Upper lobe of left lung (tissue), 6 donors: ENCODE measurements at regions not wholly inside any gene's neighbourhood (a gene's known extent, or its start where the extent isn't known, plus 50 kb on each side); places are given as distances from the start of the nearest gene placed in this dataset.

ENCODE experiments used
- ATAC-seq, 2 donors: fragments of 200-7000 bp; cut with Tn5 transposase; one replicate each; pipeline ENCODE4 v1.9.1; 2022; ENCODE audit warnings: mild to moderate bottlenecking in 2 of 2, moderate library complexity in 2 of 2; ENCODE audit not compliant: low FRiP score in 2 of 2
- DNase-seq, 2 donors: peaks; one replicate each; pipeline ENCODE4 v3.0.0-alpha.2; 2019 to 2020
- H3K27ac ChIP-seq, 4 donors: fragments of 200-600 bp; sonication (generic); one replicate each; pipeline ENCODE4 v1.5.1; 2016 to 2019
- H3K27me3 ChIP-seq, 4 donors: fragments of 200-600 bp; sonication (generic); one replicate each; pipeline ENCODE4 v1.5.1; 2017 to 2019
- H3K36me3 ChIP-seq, 4 donors: fragments of 200-600 bp; sonication (generic); one replicate each; pipeline ENCODE4 v1.5.1; 2016 to 2019
- H3K4me1 ChIP-seq, 4 donors: fragments of 200-600 bp; sonication (generic); one replicate each; pipeline ENCODE4 v1.5.1; 2018 to 2019
- H3K4me3 ChIP-seq, 4 donors: fragments of 200-600 bp; sonication (generic); one replicate each; pipeline ENCODE4 v1.5.1; 2017 to 2019; ENCODE audit warnings: mild to moderate bottlenecking in 2 of 4, moderate library complexity in 1 of 4
- H3K9me3 ChIP-seq, 4 donors: fragments of 200-600 bp; sonication (generic); one replicate each; pipeline ENCODE4 v1.5.1; 2018 to 2019
- EP300 ChIP-seq, 4 donors: sonication (generic); formaldehyde crosslinking; IDR thresholded peaks; one replicate each; pipeline ENCODE4 v1.5.1; 2017; ENCODE audit warnings: antibody characterized with exemption in 4 of 4, control low read depth in 2 of 4
- POLR2A ChIP-seq, 4 donors: fragments of 450-650 bp; IDR thresholded peaks; one replicate each; pipeline ENCODE4 v1.5.1; 2016 to 2017; ENCODE audit warnings: antibody characterized with exemption in 4 of 4, mild to moderate bottlenecking in 2 of 4
- POLR2AphosphoS5 ChIP-seq, 2 donors: sonication (generic); formaldehyde crosslinking; IDR thresholded peaks; one replicate each; pipeline ENCODE4 v1.5.1; 2017; ENCODE audit warnings: antibody characterized with exemption in 2 of 2
- WGBS, 2 donors: methylation state at CpG; one replicate each; pipeline ENCODE4 v1.1.5; 2017 to 2018; 5-methylcytosine and 5-hydroxymethylcytosine counted together
- TF ChIP-seq, protein P1 (sequence below), 6 experiments: fragments of 450-650 bp in 4 of 6; fragments of 200-600 bp in 2 of 6; sonication (generic) in 2 of 6; IDR thresholded peaks; one replicate each; pipeline ENCODE4 v1.5.1; 2016 to 2019; ENCODE audit warnings: antibody characterized with exemption in 6 of 6
- donor health status: DM: no; HTN: no; CAD: no; lungs with moderate emphysema.
- donor health status: DM: no; HTN: yes; CAD: no; lungs with severe emphysema.

DNA sequence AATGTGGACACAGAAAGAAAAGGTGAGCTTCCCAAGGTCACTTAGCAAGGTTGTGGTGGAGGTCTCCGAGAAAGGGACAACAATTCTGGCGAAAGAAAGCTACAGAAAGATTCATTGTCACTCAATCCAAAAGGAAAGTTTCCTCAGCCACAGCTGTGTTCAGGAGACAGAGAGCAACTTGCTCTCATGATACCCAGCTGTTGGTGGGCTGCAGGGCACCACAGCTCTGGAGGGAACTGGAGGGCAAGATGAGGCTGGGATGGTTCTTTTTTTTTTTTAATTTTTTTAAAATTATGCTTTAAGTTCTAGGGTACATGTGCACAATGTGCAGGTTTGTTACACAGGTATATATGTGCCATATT lies 50.7 kb upstream of the VTCN1 start:
- TF ChIP-seq, protein P1, sequence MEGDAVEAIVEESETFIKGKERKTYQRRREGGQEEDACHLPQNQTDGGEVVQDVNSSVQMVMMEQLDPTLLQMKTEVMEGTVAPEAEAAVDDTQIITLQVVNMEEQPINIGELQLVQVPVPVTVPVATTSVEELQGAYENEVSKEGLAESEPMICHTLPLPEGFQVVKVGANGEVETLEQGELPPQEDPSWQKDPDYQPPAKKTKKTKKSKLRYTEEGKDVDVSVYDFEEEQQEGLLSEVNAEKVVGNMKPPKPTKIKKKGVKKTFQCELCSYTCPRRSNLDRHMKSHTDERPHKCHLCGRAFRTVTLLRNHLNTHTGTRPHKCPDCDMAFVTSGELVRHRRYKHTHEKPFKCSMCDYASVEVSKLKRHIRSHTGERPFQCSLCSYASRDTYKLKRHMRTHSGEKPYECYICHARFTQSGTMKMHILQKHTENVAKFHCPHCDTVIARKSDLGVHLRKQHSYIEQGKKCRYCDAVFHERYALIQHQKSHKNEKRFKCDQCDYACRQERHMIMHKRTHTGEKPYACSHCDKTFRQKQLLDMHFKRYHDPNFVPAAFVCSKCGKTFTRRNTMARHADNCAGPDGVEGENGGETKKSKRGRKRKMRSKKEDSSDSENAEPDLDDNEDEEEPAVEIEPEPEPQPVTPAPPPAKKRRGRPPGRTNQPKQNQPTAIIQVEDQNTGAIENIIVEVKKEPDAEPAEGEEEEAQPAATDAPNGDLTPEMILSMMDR (IDR thresholded peaks at IDR 0.05), result no peak
- TF ChIP-seq POLR2AphosphoS5 (IDR thresholded peaks at IDR 0.05) (no peak), EP300 (IDR thresholded peaks at IDR 0.05) (no peak), POLR2A (IDR thresholded peaks at IDR 0.05) (no peak)
- no peak for ATAC-seq
- 90 to 100% methylated on average over 2 of the region's 2 CpGs for WGBS, 2 donors

DNA sequence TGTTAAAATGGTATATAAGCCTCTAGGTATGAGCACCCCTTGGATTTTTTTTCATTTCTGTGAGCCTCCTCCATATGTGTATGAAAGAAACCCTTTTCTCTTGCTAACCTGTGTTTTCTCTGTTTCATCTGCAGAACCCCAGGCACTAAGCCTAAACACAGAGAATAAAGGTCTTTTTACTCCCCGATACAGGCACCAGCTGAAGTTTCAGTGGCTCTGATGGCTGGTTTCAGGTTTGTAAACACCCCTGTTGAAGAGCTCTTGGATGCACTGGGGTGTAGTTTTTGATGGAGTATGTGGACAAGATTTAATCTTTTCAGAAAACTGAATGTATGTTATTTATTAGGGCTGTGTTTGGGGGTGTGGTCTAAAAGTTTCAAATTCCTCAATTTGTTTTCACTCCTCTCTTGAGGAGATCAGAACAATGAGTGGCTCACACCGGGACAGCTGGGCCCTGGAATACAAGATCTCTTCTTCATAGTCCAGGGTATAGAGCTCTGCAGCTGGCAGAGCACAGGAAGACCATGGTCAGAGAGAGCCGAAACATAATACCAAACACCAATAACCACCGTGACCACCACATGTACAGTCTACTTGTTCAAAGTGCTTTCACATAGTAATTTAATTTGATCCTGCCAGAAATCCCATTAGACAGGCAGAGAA lies 50.2 kb upstream of the VTCN1 start:
- ATAC-seq (no peak), DNase-seq (no peak)
- H3K27ac ChIP-seq, result no peak overlapping the region
- H3K4me3 ChIP-seq, result no peak overlapping the region
- no peaks in the 10 kb centered on the region for H3K27me3 ChIP-seq
- WGBS, 2 donors, result 82 to 84% methylated on average over 4 of the region's 4 CpGs
- no peaks in the 10 kb centered on the region for H3K4me1 ChIP-seq
- TF ChIP-seq, protein P1 (IDR thresholded peaks at IDR 0.05), result no peak
- TF ChIP-seq POLR2AphosphoS5 (IDR thresholded peaks at IDR 0.05) (no peak), POLR2A (IDR thresholded peaks at IDR 0.05) (no peak), EP300 (IDR thresholded peaks at IDR 0.05) (no peak)
- no peaks in the 10 kb centered on the region for H3K36me3 ChIP-seq
- no peaks in the 10 kb centered on the region for H3K9me3 ChIP-seq

More for the DNA sequence above, 50.7 kb upstream of the VTCN1 start:
- DNase-seq, result no peak
- no peak overlapping the region for H3K27ac ChIP-seq
- H3K27me3 ChIP-seq, result no peaks in the 10 kb centered on the region
- H3K9me3 ChIP-seq, result no peaks in the 10 kb centered on the region
- H3K4me1 ChIP-seq, result no peaks in the 10 kb centered on the region
- H3K36me3 ChIP-seq, result no peaks in the 10 kb centered on the region
- H3K4me3 ChIP-seq, result no peak overlapping the region
